ENCODE measurements at regions not wholly inside any gene's neighbourhood (a gene's known extent, or its start where the extent isn't known, plus 50 kb on each side); places are given as distances from the start of the nearest gene placed in this dataset.

DNA sequence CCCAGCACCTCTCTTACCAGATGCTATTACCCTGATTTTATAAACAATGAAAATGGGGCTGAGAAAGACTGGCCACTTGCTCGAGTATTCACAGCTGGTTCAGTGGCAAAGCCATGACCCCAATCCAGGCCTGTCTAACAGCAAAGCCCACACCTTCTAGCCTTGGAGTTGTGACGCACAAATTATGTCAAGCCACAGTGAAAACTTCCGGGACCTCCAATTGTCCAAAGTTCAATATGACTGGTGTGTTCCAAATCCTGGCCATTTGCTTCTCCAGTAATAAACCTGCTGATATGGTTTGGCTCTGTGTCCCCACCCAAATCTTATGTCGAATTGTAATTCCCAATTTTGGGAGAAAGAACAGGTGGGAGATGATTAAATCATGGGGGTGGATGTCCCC is 64.7 kb upstream of the RIOK3 start:
- DNase-seq, result no peak

DNA sequence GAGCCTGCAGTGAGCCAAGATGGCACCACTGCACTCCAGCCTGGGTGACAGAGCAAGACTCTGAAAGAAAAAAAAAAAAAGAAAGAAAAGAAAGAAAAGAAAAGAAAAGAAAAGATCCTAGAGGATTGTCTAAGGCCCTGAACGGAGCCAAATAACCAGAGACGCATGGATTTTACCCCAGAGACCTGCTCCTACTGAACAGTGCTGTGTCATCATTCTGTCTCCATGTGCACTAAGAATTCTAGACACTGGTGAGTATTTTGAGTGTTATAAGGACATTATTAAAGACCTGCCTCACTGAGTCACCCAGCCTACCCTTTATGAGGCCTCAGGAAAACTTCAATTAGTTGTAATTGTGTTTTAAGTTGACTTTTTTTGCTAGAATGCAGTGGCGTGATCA is 61.9 kb upstream of the RIOK3 start:
- no peak for DNase-seq

DNA sequence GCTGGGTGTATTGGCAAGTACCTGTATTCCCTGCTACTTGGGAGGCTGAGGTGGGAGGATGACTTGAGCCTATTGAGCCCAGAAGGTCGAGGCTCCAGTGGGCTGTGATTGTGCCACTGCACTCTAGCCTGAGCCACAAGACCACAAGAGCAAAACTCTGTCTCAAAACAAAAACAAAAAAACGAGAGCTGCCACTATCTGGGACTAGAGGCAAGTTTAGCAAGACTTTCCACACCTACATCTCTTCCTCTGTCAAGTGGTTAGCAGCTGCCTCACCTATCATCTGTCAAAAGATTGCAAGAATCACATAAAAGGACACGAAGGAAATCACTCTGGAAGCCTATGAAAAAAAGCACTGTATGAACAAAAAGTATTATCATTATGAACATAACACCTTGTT is 55.2 kb upstream of the RIOK3 start:
- no peak for DNase-seq

DNA sequence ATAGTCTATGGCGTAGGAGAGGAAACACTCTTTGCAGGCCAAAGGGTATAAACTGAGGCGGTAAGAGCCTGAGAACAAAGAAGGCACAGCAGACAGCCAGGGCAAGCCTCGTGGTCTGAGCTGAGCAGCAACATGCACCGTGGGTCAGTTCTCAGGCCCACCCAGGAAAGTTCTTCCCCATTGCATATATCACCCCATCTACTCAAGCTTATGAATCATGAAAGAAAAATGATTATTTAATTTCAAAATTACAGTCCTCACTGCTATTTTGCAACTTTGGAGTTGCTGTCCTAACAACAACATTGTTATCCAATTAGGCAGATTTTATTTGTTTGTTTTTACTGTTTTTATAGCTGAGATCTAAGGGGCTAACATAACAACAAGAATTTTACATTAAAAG is 54.7 kb upstream of the RIOK3 start:
- DNase-seq, result no peak

DNA sequence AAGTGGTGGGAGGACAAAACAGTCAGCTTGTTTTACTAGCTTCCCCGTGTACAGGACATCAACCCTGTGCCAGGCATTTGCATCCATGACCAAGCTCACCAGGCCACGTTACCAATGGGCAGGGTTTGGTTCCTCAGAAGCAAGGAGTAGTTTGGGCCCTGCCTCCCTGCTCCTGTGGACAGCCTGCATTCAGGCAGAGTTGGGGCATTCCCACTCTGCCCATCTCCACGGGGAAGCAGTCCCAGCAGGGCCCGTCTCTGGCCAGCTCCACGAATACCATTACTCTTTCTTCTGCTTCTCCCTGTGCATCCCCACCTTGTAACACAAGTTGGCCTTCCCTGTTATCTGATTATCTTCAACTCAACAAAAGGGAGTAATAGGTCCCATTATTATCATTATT is 54.0 kb upstream of the RIOK3 start:
- no peak for DNase-seq

DNA sequence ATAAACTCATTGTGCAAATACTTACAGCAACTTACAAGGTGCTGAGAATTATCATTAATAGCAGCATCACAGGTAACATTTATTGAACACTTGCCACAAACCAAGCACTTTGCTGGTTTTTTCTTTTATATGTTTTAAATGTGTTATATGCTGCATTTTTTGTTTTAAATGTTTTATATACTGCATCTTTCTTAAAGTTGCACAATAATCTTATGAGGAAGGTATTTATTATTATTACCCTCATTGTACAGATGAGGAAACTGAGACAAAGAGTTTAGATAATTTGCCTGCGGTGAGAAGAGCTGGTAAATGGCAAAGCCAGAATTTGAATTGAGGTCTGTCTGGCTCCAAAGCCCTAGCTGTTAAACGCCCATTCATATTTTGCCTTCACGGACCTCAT is 52.2 kb upstream of the RIOK3 start:
- no peak for DNase-seq

DNA sequence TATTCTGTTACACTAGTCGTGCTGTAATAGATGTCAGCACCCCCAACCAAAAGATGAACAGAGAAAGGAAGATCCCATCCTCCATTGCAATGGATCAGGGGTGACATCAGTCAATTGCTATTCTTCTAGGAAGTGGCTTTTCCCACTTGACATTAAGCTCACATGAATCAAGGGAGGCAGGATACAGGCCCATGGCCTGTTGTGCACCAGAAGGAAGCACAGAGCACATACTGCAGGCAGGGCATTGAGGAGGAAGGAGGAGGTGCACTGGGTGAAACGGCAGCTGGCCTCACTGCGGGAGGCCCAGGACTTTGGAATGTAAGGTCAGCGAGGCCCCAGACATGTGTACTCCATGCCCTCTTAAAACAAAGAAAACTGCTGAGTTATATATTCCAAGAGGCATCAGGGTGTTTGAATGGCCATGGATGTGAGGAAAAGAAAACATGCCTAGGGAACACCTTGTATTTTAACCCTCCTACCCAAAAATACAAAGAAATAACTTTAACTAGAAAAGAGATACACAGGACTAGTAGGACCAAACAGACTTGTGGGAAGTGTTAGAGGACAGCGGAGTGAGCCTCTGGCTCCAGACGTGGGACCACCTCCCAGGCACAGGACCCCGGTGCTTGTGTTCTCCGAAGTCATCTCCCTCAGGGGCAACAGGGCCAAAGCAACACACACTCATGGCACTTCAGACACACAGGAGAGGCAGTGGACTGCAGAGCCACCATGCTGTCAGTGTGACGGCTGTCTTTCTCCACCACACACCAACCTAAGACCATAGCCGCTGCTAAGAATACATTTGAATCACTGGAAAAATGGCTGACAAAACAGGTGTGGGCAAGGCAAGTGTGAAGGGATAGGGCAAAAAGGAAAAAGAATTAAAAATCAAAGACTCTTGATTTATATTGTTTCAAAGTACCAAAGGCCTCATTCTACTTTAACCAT is 51.4 kb upstream of the RIOK3 start:
- DNase-seq, result no peak

All from CD4-positive, alpha-beta T cell treated with Interleukin-17A for 4 hours (primary cell).